ENCODE measurements at regions not wholly inside any gene's neighbourhood (a gene's known extent, or its start where the extent isn't known, plus 50 kb on each side); places are given as distances from the start of the nearest gene placed in this dataset.
"Not testable (repeated sequence)": the region's sequence is repeated elsewhere in the genome, so short reads cannot be mapped to it uniquely, and the experiment has no call there.

GRCh38 chr14:49946320-49947141 lies 53.6 kb downstream of the ARF6 start:
- DNase-seq: no peak

- no peak for DNase-seq
These were observed 54.6 kb downstream of the ARF6 start for GRCh38 chr14:49947506-49947905.

GRCh38 chr14:49950275-49951228 lies 57.7 kb downstream of the ARF6 start:
- DNase-seq: no peak

GRCh38 chr14:49951229-49951607 lies 58.3 kb downstream of the ARF6 start:
- no peak for DNase-seq

GRCh38 chr14:49951691-49952345 lies 58.9 kb downstream of the ARF6 start:
- DNase-seq: no peak

GRCh38 chr14:49953196-49953595 lies 60.3 kb downstream of the ARF6 start:
- DNase-seq: no peak

- DNase-seq: no peak
These were observed 61.3 kb downstream of the ARF6 start for GRCh38 chr14:49954171-49954631.

GRCh38 chr14:49955024-49955423 lies 62.1 kb downstream of the ARF6 start:
- no peak for DNase-seq

GRCh38 chr14:49957089-49957852 lies 64.4 kb downstream of the ARF6 start:
- no peak for DNase-seq

- DNase-seq: no peak
These were observed 67.0 kb downstream of the ARF6 start for GRCh38 chr14:49959822-49960408.

- DNase-seq: no peak
These were observed 67.6 kb downstream of the ARF6 start for GRCh38 chr14:49960453-49960852.

- DNase-seq: no peak
These were observed 68.7 kb downstream of the ARF6 start for GRCh38 chr14:49961270-49962222.

- peak; percentile 55 for DNase-seq
These were observed 69.7 kb downstream of the ARF6 start for GRCh38 chr14:49962621-49963020.

- not testable (repeated sequence) for DNase-seq
These were observed 72.3 kb downstream of the ARF6 start for GRCh38 chr14:49965068-49965651.

GRCh38 chr14:49966304-49966809 lies 73.5 kb downstream of the ARF6 start:
- no peak for DNase-seq

- no peak for DNase-seq
These were observed 74.2 kb downstream of the ARF6 start for GRCh38 chr14:49966971-49967630.

- no peak for DNase-seq
These were observed 77.1 kb downstream of the ARF6 start for GRCh38 chr14:49969961-49970360.

- DNase-seq: no peak
These were observed 77.7 kb downstream of the ARF6 start for GRCh38 chr14:49970474-49971147.

Data from stimulated activated CD4-positive, alpha-beta T cell treated with anti-CD3 and anti-CD28 coated beads, Interleukin-12 subunit alpha, Interleukin-12 subunit beta, amount 100 ng/mL, for 4 hours (primary cell).